NCI-H82 treated with DMSO at 0.1 percent for 48 hours (cell line): ENCODE measurements at regions not wholly inside any gene's neighbourhood (a gene's known extent, or its start where the extent isn't known, plus 50 kb on each side); places are given as distances from the start of the nearest gene placed in this dataset.
"Not testable (repeated sequence)": the region's sequence is repeated elsewhere in the genome, so short reads cannot be mapped to it uniquely, and the experiment has no call there.

ENCODE experiments used
- DNase-seq: peaks from one replicate; lab custom pipeline; 2025; ENCODE audit not compliant: unreplicated experiment; lab: John Stamatoyannopoulos, UW

- DNase-seq = no peak
Measured at GRCh38 chr1:118479351-118479750, 294.3 kb upstream of the SPAG17 start.

GRCh38 chr1:118473825-118474224 lies 288.8 kb upstream of the SPAG17 start:
- DNase-seq = no peak

GRCh38 chr1:118464460-118464859 lies 279.4 kb upstream of the SPAG17 start:
- DNase-seq = not testable (repeated sequence)

- DNase-seq = no peak
Measured at GRCh38 chr1:118461154-118461553, 276.1 kb upstream of the SPAG17 start.

- no peak for DNase-seq
Measured at GRCh38 chr1:118459871-118460270, 274.8 kb upstream of the SPAG17 start.

- not testable (repeated sequence) for DNase-seq
Measured at GRCh38 chr1:118453856-118454255, 268.8 kb upstream of the SPAG17 start.

- DNase-seq = no peak
Measured at GRCh38 chr1:118445156-118445555, 260.1 kb upstream of the SPAG17 start.

GRCh38 chr1:118442214-118442613 lies 257.2 kb upstream of the SPAG17 start:
- DNase-seq = no peak

GRCh38 chr1:118437664-118438063 lies 252.6 kb upstream of the SPAG17 start:
- no peak for DNase-seq

GRCh38 chr1:118429856-118430255 lies 244.8 kb upstream of the SPAG17 start:
- no peak for DNase-seq

- DNase-seq = no peak
Measured at GRCh38 chr1:118421868-118422350, 236.9 kb upstream of the SPAG17 start.

- DNase-seq = no peak
Measured at GRCh38 chr1:118404024-118404423, 219.0 kb upstream of the SPAG17 start.

- no peak for DNase-seq
Measured at GRCh38 chr1:118397496-118397859, 212.4 kb upstream of the SPAG17 start.

- DNase-seq = no peak
Measured at GRCh38 chr1:118396829-118397495, 211.9 kb upstream of the SPAG17 start.

- DNase-seq = no peak
Measured at GRCh38 chr1:118396279-118396678, 211.3 kb upstream of the SPAG17 start.

- no peak for DNase-seq
Measured at GRCh38 chr1:118395430-118395991, 210.5 kb upstream of the SPAG17 start.

GRCh38 chr1:118390955-118391354 lies 205.9 kb upstream of the SPAG17 start:
- no peak for DNase-seq

GRCh38 chr1:118388301-118388959 lies 203.4 kb upstream of the SPAG17 start:
- no peak for DNase-seq

GRCh38 chr1:118381197-118381869 lies 196.3 kb upstream of the SPAG17 start:
- DNase-seq = no peak

GRCh38 chr1:118377183-118377582 lies 192.2 kb upstream of the SPAG17 start:
- not testable (repeated sequence) for DNase-seq

- DNase-seq = no peak
Measured at GRCh38 chr1:118371612-118372011, 186.6 kb upstream of the SPAG17 start.

- no peak for DNase-seq
Measured at GRCh38 chr1:118370861-118371260, 185.8 kb upstream of the SPAG17 start.
